ENCODE measurements at regions not wholly inside any gene's neighbourhood (a gene's known extent, or its start where the extent isn't known, plus 50 kb on each side); places are given as distances from the start of the nearest gene placed in this dataset.

DNA sequence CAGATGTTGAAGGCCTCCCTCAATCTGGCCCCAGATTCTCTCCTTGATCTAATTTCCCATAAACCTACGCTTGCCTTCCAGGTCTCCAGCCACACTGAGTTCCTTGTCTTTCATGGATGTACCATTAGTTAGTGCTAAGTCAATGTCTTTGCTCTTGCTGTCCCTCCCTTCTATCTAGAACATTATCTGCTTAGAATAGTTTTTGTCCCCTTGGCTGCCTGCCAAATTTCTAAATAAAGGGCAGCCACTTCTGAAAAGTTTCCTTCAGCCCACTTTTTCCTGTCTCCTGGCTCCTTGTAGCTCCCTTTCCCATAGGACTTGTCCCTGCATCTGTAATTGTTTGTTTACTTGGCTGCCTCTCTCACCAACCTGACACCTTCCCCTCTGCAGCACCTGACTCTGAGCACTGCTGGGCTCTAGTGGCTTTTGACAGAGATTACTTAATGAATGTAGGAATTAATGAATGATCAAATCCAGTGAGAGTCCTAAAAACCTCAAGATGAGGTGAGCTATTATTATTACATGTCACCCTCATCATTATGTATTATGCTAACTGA is 58.3 kb downstream of the CXCL12 start:
- no peak for ATAC-seq

DNA sequence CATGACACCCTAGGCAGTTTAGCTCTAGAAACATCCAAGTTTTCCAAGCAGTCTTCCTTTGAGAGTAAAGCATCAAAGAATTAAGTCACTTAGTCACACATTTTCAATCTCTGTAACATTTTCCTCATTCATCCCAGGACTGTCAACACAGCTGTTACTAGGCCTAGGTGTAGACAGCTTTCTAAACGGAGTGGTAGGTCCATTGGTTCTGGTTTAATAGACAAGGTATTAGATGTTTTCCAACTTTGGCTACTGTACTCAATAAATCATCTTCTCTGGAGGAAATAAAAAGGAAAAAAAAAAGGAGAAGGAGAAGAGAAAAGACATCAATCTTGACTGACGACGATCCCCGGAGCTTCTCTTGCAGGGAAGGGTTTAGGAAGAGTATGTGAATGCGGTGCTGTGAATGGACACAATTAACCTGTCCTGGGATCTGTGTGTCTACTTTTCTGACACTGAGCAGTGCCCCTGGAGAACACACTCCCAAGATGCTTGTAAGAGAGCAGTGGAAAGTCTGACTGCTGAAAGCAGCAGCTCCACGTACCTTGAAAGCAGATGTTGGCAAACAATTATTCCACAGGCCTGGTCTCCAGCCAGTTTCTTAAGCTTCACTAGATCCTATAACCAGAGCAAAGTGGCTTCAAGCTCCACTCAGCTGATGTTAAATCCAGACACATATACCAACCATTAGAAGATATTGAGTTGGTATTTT is 59.1 kb downstream of the CXCL12 start:
- DNase-seq (no peak), ATAC-seq (no peak)
- Mint-ChIP-seq H3K9me3 (no peaks in the 10 kb centered on the region), H3K4me1 (ENCODE audit: low read depth) (no peaks in the 10 kb centered on the region), H3K36me3 (ENCODE audit: insufficient read depth) (no peaks in the 10 kb centered on the region), H3K4me3 (no peak overlapping the region), H3K27me3 (ENCODE audit: low read depth) (peaks cover 2% of the 10 kb centered on the region)

More for the DNA sequence above, 58.3 kb downstream of the CXCL12 start:
- Mint-ChIP-seq H3K9me3 (no peaks in the 10 kb centered on the region), H3K4me3 (no peak overlapping the region), H3K36me3 (ENCODE audit: insufficient read depth) (no peaks in the 10 kb centered on the region), H3K4me1 (ENCODE audit: low read depth) (no peaks in the 10 kb centered on the region), H3K27me3 (ENCODE audit: low read depth) (peaks cover 2% of the 10 kb centered on the region)
- DNase-seq, result no peak

DNA sequence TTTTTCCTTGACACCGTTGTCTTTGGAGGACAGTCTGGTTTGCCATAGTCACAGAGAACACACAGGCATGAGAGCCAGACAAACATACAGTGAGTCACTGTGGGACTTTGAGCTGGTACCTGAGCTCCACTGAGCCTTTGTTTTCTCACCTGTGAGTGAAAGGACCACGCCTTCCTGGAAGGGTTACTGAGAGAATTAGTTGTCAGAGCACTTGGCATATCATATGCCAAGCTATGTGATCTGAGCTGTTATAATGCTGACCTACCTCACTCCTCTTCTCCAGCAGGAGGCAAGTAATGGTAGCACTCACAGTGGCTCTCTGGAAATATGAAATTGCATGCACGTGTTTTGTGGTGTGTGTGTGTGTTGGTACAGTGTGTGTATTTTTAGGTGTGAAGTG is 59.7 kb downstream of the CXCL12 start:
- no peaks in the 10 kb centered on the region for H3K9me3 Mint-ChIP-seq
- H3K4me1 Mint-ChIP-seq (ENCODE audit: low read depth), result no peaks in the 10 kb centered on the region
- DNase-seq (no peak), ATAC-seq (no peak)
- no peaks in the 10 kb centered on the region for H3K36me3 Mint-ChIP-seq (ENCODE audit: insufficient read depth)
- H3K4me3 Mint-ChIP-seq, result no peak overlapping the region
- peaks cover 2% of the 10 kb centered on the region for H3K27me3 Mint-ChIP-seq (ENCODE audit: low read depth)

DNA sequence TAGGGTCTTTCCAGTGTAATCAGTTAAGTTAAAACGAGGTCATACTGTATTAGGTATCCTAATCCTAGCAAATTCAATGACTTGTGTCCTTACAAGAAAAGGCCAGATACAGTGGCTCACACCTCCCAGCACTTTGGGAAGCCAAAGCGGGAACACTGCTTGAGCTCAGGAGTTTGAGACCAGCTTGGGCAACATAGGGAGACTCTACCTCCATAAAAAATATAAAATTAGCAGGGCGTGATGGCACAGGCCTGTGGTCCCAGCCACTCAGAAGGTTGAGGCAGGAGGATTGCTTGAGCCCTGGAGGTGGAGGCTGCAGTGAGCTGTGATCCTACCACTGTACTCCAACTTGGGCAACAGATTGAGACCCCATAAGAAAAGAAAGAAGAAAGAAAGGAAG is 61.1 kb downstream of the CXCL12 start:
- no peak overlapping the region for H3K4me3 Mint-ChIP-seq
- ATAC-seq (no peak), DNase-seq (no peak)
- H3K27me3 Mint-ChIP-seq (ENCODE audit: low read depth), result peaks cover 8% of the 10 kb centered on the region
- H3K36me3 Mint-ChIP-seq (ENCODE audit: insufficient read depth), result no peaks in the 10 kb centered on the region
- H3K4me1 Mint-ChIP-seq (ENCODE audit: low read depth), result no peaks in the 10 kb centered on the region
- no peaks in the 10 kb centered on the region for H3K9me3 Mint-ChIP-seq

DNA sequence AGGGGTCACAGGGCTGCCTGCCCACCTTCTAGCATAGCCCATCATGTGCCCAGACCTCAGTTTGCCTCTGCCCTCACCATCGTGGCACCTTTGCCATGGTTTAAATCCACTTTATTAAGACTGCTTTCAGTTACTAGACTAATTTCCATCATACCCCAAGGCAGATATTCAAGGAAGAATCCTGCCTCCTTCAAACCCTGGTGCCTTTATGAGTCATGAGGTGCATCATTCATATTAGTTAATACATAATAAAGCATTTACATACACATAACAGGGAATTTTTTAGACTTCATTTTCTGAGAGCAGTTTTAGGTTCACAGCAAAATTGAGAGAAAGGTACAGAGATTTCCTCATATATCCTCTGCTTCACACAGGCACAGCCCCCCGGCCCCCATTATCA is 62.8 kb downstream of the CXCL12 start:
- Mint-ChIP-seq H3K4me1 (ENCODE audit: low read depth) (no peaks in the 10 kb centered on the region), H3K9me3 (no peaks in the 10 kb centered on the region), H3K27me3 (ENCODE audit: low read depth) (peaks cover 10% of the 10 kb centered on the region), H3K4me3 (no peak overlapping the region), H3K36me3 (ENCODE audit: insufficient read depth) (no peaks in the 10 kb centered on the region)
- no peak for ATAC-seq
- DNase-seq, result no peak

DNA sequence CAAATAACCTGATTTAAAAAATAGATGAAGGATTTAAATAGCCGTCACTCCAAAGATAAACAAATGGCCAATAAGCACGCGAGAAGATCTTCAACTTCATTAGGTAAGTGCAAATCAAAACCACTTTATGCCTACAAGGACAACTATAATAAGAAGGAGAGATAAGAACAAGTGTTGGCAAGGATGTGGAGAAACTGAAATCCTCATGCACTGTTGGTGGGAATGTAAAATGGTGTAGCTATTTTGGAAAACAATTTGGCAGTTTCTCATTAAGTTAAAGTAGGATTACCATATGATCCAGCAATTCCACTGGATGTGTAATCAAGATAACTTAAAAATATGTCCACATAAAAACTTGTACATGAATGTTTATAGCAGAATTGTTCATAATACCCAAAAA is 64.1 kb downstream of the CXCL12 start:
- no peaks in the 10 kb centered on the region for H3K4me1 Mint-ChIP-seq (ENCODE audit: low read depth)
- DNase-seq, result no peak
- ATAC-seq, result no peak
- no peaks in the 10 kb centered on the region for H3K36me3 Mint-ChIP-seq (ENCODE audit: insufficient read depth)
- H3K27me3 Mint-ChIP-seq (ENCODE audit: low read depth), result peaks cover 12% of the 10 kb centered on the region
- H3K9me3 Mint-ChIP-seq, result no peaks in the 10 kb centered on the region
- H3K4me3 Mint-ChIP-seq, result no peak overlapping the region

DNA sequence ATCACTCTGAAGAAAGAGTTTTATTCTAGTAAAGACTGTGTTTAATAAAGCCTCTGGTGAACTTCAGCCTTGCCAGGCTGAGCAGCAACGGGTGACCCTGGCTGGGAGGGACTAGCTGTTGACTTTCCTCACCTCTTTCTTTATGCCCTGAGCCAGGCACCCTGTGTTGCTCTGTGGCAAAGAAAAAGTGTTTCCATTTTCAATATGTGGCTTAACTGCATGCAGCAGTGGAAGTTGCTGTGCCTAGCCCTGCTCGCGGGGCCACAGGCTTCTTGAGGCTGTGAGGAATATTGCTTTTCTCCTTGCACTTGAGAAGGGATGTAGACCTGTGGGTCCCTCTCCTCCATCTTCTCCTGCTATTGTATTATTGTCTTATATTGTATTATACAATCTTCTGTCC is 67.0 kb downstream of the CXCL12 start:
- DNase-seq (no peak), ATAC-seq (no peak)
- Mint-ChIP-seq H3K4me1 (ENCODE audit: low read depth) (no peaks in the 10 kb centered on the region), H3K4me3 (no peak overlapping the region), H3K27me3 (ENCODE audit: low read depth) (peaks cover 16% of the 10 kb centered on the region), H3K9me3 (no peaks in the 10 kb centered on the region), H3K36me3 (ENCODE audit: insufficient read depth) (no peaks in the 10 kb centered on the region)

DNA sequence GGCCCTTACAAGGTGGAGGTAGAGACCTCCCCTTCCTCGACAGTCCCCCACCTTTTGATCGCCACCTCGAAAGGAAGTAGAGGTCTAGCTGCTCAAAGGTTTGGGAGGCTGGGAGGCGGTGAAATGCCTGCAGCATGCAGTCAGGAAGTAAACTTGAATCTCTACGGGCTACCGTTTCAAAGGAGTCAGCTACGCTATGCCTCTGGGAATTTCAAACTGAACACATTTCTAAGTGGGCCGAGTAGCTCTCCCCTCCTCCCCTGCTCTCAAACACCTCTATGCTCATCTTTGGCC is 68.0 kb downstream of the CXCL12 start:
- ATAC-seq (no peak), DNase-seq (no peak)
- Mint-ChIP-seq H3K9me3 (no peaks in the 10 kb centered on the region), H3K4me3 (no peak overlapping the region), H3K4me1 (ENCODE audit: low read depth) (no peaks in the 10 kb centered on the region), H3K36me3 (ENCODE audit: insufficient read depth) (no peaks in the 10 kb centered on the region), H3K27me3 (ENCODE audit: low read depth) (peaks cover 18% of the 10 kb centered on the region)

DNA sequence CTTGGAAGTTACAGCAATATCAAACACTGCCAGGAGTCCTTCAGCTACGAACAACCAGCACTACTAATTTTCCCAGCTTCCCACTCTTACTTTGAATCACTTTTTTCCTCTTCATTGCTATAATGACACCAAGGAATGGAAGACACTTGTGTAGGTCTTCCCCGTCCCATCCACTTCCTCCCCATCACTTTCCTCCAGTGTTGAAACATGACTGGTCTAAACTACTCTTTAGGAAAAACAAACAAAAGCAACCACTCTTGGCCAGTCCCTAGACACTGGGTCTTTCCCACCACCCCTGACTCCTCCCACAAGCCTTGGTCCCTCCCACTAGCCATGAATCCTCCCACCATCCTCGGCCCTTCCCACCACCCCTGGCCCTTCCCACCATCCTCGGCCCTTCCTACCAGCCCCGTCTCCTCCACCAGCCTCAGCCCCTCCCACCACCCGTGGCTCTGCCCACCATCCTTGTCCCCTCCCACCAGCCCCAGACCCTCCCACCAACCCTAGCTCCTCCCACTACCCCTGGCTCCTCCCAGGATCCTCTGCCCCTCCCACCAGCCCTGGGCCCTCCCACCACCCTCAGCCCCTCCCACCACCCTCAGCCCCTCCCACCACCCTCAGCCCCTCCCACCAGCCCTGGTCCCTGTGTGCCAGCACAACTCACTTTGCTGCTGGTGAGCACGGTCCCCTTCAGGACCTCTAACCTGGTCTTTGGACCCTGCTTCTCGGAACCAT is 68.5 kb downstream of the CXCL12 start:
- Mint-ChIP-seq H3K4me3 (no peak overlapping the region), H3K27me3 (ENCODE audit: low read depth) (peaks cover 22% of the 10 kb centered on the region), H3K36me3 (ENCODE audit: insufficient read depth) (no peaks in the 10 kb centered on the region), H3K9me3 (no peaks in the 10 kb centered on the region), H3K4me1 (ENCODE audit: low read depth) (peaks cover 2% of the 10 kb centered on the region)
- peak; percentile 56 to 65 for ATAC-seq
- no peak for DNase-seq

DNA sequence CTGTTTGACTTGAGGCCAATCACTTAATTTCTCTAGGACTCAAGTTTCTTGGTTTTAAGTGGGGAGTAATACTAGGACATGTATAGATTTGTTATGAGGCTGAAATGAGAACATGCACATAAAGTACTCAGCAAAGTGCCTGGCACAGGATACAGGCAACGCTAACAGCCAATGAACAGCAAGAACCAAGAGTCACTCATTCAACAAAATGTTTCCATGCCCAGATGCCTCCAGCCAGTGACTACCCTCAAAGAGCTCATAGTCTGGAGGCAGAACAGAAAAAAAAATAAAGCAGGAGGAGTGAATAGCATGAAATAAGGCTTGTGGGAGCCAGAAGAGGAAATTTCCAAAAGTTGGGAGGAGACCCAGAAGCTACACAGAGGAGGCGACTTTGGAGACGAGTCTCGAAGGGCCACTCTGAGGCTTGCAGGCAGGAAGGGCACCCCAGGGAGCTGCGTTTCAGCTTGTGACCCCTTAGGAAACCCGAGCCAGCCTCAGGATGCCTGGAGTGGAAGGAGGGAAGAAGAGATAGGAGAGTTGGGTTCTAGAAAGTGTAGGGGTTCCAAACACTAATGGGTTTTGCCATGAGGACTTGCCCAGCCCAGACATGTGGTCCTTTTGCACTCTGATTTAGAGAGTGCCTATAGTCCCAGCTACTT is 70.0 kb downstream of the CXCL12 start:
- ATAC-seq, result no peak
- Mint-ChIP-seq H3K9me3 (no peaks in the 10 kb centered on the region), H3K4me1 (ENCODE audit: low read depth) (peaks cover 7% of the 10 kb centered on the region), H3K4me3 (no peak overlapping the region), H3K27me3 (ENCODE audit: low read depth) (peaks cover 26% of the 10 kb centered on the region), H3K36me3 (ENCODE audit: insufficient read depth) (no peaks in the 10 kb centered on the region)
- DNase-seq, result no peak

DNA sequence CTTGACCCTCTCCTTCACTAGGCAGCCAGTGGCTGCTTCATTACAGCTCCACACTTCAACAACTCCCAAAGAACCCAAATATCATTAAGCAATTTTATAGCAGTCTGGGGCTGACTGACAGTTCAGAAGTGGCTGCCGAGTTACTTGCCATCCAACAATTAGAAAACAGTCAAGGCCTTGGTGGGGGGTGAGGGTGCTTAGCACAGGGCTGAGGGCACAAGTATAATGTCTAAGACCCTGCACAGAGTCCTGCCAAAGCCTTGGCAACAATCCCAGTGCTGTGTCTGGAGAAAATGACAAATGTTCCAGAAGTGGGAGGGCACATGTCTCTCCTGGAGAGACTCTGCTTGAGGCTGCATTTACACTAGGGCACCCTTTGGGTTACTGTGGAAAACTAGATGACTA is 71.1 kb downstream of the CXCL12 start:
- peaks cover 7% of the 10 kb centered on the region for H3K4me1 Mint-ChIP-seq (ENCODE audit: low read depth)
- no peaks in the 10 kb centered on the region for H3K36me3 Mint-ChIP-seq (ENCODE audit: insufficient read depth)

DNA sequence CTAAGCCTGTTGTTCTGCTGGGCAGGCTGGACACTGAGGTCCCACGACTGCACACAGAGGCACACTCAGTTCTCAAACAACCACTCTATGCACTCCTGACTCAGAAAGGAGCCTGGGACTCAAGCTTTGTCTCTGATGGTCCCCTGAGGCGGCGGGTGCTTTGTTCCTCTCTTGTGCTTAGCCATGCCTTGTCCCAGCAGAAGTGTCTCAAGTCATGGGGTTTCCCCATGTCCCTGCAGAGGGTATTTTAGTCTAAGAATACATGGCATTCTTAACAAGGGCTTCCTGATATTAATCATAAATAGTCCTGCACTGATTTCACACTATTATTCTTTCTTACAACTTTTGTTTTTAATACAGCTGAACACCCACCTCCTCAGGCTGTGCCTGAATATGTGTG is 72.5 kb downstream of the CXCL12 start:
- Mint-ChIP-seq H3K4me3 (no peak overlapping the region), H3K27me3 (ENCODE audit: low read depth) (peaks cover 19% of the 10 kb centered on the region), H3K4me1 (ENCODE audit: low read depth) (peaks cover 7% of the 10 kb centered on the region), H3K36me3 (ENCODE audit: insufficient read depth) (no peaks in the 10 kb centered on the region), H3K9me3 (no peaks in the 10 kb centered on the region)
- DNase-seq, result no peak
- ATAC-seq, result no peak

More for the DNA sequence above, 71.1 kb downstream of the CXCL12 start:
- H3K9me3 Mint-ChIP-seq, result no peaks in the 10 kb centered on the region
- no peak overlapping the region for H3K4me3 Mint-ChIP-seq
- no peak for DNase-seq
- peaks cover 20% of the 10 kb centered on the region for H3K27me3 Mint-ChIP-seq (ENCODE audit: low read depth)
- ATAC-seq, result no peak

DNA sequence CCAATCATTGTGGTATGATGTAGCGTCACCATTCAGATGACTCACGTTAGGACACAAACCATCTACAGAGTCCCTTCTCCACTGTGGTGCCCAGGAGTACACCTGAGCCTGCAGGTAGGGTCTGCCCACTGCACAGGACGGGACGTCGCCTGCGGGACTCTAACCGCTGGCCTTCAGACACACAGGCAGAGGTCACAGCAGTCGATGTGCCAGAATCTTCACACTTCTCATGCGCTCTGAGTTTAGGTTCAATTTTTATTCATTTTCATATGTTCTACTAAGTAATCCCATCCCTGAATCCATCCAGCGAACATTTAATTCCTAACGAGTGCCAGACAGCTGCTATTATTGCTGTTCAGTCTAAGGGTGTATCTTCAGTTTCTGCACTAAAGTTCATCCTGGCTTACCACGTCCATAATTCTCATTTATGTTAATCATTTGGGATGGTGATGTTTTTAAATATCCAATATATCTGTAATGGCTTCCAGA is 73.3 kb downstream of the CXCL12 start:
- no peak for ATAC-seq
- Mint-ChIP-seq H3K4me1 (ENCODE audit: low read depth) (peaks cover 7% of the 10 kb centered on the region), H3K9me3 (no peaks in the 10 kb centered on the region), H3K27me3 (ENCODE audit: low read depth) (peaks cover 19% of the 10 kb centered on the region), H3K4me3 (no peak overlapping the region), H3K36me3 (ENCODE audit: insufficient read depth) (no peaks in the 10 kb centered on the region)
- DNase-seq, result no peak

DNA sequence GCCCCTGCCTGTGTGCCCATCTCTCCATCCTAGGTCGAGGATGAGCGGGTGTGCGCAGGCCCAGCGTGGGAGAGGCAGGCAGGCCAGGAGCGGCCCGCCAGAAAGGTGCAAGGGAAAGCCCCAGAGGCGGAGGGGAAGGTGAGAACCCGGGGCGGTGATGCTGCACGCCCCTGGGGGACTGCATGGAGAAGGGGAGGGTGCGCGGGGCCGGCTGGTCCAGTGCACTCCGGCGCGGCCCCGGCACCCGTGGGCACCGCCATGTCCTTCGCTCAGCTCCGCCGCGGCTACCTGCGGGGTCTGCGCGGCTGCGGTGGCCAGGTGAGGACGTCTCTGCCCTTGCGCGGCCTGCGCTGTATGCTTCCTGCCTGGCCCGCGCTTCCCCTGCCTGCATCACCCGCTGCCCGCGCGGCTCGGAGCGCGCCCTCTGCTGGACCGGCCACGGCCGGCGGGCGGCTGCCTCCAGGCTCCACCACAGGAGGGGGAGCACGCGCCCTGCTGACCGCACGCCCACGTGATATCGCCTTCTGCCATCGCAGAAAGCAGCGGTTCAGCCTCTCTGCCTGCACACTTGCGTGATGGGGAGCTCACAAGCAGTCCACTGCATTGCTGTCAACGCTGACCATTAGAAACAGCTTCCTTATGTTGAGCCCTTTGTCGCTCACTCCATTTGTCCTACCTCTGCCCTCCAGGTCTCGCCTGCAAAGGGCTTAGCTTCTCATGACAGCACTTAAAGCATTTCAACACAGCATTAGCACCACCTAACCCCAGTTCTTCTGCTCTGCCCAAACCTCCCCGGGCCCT is 73.9 kb downstream of the CXCL12 start:
- DNase-seq, result peak; percentile 40
- no peaks in the 10 kb centered on the region for H3K36me3 Mint-ChIP-seq (ENCODE audit: insufficient read depth)
- peak overlapping the region; percentile 20 for H3K4me3 Mint-ChIP-seq
- peaks cover 7% of the 10 kb centered on the region for H3K4me1 Mint-ChIP-seq (ENCODE audit: low read depth)
- H3K27me3 Mint-ChIP-seq (ENCODE audit: low read depth), result peaks cover 18% of the 10 kb centered on the region
- peak; percentile 91 to 96 for ATAC-seq
- no peaks in the 10 kb centered on the region for H3K9me3 Mint-ChIP-seq
